ENCODE measurements at regions not wholly inside any gene's neighbourhood (a gene's known extent, or its start where the extent isn't known, plus 50 kb on each side); places are given as distances from the start of the nearest gene placed in this dataset.

- peak; percentile 59 for DNase-seq (ENCODE audit: low read depth)
- H3K4me3 ChIP-seq (ENCODE audit: low read depth, low read length): no peak overlapping the region
- TF ChIP-seq, protein P1, sequence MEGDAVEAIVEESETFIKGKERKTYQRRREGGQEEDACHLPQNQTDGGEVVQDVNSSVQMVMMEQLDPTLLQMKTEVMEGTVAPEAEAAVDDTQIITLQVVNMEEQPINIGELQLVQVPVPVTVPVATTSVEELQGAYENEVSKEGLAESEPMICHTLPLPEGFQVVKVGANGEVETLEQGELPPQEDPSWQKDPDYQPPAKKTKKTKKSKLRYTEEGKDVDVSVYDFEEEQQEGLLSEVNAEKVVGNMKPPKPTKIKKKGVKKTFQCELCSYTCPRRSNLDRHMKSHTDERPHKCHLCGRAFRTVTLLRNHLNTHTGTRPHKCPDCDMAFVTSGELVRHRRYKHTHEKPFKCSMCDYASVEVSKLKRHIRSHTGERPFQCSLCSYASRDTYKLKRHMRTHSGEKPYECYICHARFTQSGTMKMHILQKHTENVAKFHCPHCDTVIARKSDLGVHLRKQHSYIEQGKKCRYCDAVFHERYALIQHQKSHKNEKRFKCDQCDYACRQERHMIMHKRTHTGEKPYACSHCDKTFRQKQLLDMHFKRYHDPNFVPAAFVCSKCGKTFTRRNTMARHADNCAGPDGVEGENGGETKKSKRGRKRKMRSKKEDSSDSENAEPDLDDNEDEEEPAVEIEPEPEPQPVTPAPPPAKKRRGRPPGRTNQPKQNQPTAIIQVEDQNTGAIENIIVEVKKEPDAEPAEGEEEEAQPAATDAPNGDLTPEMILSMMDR (IDR thresholded peaks at IDR 0.05; ENCODE audit: insufficient read depth, low read depth, low read length, missing control alignments): no peak
These were observed 249.7 kb upstream of the TET2 start for GRCh38 chr4:104896660-104897645.

GRCh38 chr4:104899863-104900262 is 246.8 kb upstream of the TET2 start:
- no peak overlapping the region for H3K4me3 ChIP-seq (ENCODE audit: low read depth, low read length)
- TF ChIP-seq, protein P1 (IDR thresholded peaks at IDR 0.05; ENCODE audit: insufficient read depth, low read depth, low read length, missing control alignments): no peak

DNA sequence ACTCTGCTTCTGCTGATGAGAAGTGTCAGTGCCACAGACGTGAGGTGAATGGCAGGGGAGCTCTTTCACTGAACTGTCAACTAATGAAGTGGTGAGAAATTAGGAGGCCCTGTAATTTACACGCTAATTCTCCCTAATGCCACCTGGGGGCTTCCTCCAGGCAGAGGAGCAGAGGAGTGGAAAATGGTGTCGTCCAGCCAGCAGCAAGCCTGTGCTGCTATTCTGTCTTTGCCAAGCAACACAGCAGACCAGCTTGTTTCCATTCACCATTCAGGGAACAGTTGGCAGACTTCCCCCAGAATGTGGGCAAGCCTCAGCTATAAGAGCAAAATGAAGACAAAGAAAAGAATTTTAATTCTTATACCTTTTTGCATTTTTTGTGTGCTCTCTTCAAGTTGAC is 245.2 kb upstream of the TET2 start:
- DNase-seq (ENCODE audit: low read depth): peak; percentile 19
- TF ChIP-seq, protein P1 (IDR thresholded peaks at IDR 0.05; ENCODE audit: insufficient read depth, low read depth, low read length, missing control alignments): no peak
- H3K4me3 ChIP-seq (ENCODE audit: low read depth, low read length): no peak overlapping the region

More at GRCh38 chr4:104899863-104900262, 246.8 kb upstream of the TET2 start:
- no peak for DNase-seq (ENCODE audit: low read depth)

GRCh38 chr4:104901961-104902605 is 244.6 kb upstream of the TET2 start:
- no peak overlapping the region for H3K4me3 ChIP-seq (ENCODE audit: low read depth, low read length)
- DNase-seq (ENCODE audit: low read depth): no peak
- TF ChIP-seq, protein P1 (IDR thresholded peaks at IDR 0.05; ENCODE audit: insufficient read depth, low read depth, low read length, missing control alignments): no peak

DNA sequence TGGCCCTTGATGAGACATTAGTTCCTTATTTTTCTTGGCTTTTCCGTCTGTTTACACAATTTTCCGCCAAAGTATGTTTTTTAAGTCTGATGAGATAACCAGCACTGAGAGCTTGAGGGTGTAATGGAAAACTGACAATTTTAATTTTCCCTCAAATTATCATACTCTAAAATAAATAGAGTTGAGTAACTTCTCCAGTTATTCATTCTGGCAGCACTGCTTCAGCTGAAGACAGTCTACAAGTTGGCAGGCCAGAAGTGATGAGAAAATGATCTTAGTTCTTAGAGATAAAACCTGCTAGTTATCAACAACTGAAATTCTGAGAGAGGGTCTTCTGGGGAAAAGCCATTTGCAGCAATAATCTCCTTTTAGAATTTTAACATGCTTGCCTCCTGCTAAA is 241.6 kb upstream of the TET2 start:
- H3K4me3 ChIP-seq (ENCODE audit: low read depth, low read length): no peak overlapping the region
- DNase-seq (ENCODE audit: low read depth): no peak
- TF ChIP-seq, protein P1 (IDR thresholded peaks at IDR 0.05; ENCODE audit: insufficient read depth, low read depth, low read length, missing control alignments): no peak

DNA sequence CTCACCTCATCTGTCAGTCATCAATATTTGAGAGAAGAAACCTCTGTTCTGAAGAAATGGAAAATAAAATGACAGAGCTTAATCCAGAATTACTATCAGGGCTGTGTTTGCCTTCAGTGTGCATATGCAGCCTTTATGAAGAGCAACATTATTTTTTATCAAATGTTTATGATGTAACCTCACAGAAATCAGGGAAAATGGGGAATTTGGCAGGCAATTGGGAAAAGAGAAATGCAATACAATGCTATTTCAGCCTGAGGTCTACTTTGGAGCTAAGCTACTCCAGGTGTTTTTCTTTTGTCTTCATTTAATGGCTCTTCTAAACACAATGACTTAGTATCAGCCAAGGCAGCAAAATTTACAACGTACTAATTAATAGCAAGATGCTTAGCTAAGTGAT is 241.1 kb upstream of the TET2 start:
- DNase-seq (ENCODE audit: low read depth): no peak
- TF ChIP-seq, protein P1 (IDR thresholded peaks at IDR 0.05; ENCODE audit: insufficient read depth, low read depth, low read length, missing control alignments): no peak
- H3K4me3 ChIP-seq (ENCODE audit: low read depth, low read length): no peak overlapping the region

Data from GM12865 (cell line).